ENCODE measurements at regions not wholly inside any gene's neighbourhood (a gene's known extent, or its start where the extent isn't known, plus 50 kb on each side); places are given as distances from the start of the nearest gene placed in this dataset.

- no peak for TF ChIP-seq RBBP5 (IDR thresholded peaks at IDR 0.05; ENCODE audit: borderline replicate concordance, low read depth, low read length)
- no peak for TF ChIP-seq JUND (IDR thresholded peaks at IDR 0.05; ENCODE audit: low read length)
- TF ChIP-seq POLR2A (IDR thresholded peaks at IDR 0.05; ENCODE audit: control extremely low read depth in 1 of 2, low read depth in 2 of 2, low read length in 2 of 2): no peak
- no peak for TF ChIP-seq PHF8 (conservative IDR thresholded peaks at IDR 0.05; ENCODE audit: low read depth, low read length)
Measured at GRCh38 chr4:164192844-164193243, 561.1 kb upstream of the SMIM31 start (continued).

All from H1 (cell line).